ENCODE measurements at regions not wholly inside any gene's neighbourhood (a gene's known extent, or its start where the extent isn't known, plus 50 kb on each side); places are given as distances from the start of the nearest gene placed in this dataset.

DNA sequence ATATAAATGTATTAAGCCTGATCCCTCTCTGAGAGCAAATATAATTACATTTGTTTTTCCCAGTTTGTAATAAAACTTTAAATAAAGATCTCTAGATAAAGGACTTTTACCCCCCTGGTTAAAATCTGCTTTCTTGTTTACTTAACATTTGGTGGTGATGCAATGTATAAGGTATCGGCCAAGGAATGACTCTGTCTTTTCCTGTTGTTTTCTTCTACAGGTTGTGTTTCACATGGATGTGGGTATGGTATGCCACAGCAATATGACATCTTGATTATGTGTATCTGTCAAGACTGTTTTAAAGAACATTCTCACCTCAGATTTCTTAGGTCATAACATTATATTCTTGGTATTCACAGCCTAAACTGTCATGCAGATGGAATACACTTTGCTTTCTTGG is 210.6 kb upstream of the NOVA1 start:
- H3K79me2 ChIP-seq (ENCODE audit: insufficient read depth, low read length) = no peaks in the 10 kb centered on the region
- no peak overlapping the region for H3K4me2 ChIP-seq (ENCODE audit: low read depth, low read length, poor library complexity, severe bottlenecking)
- no peaks in the 10 kb centered on the region for H3K36me3 ChIP-seq (ENCODE audit: low read length)
- no peaks in the 10 kb centered on the region for H3K27me3 ChIP-seq (ENCODE audit: low read length)
- H3K9me2 ChIP-seq (replicated peaks; ENCODE audit: insufficient read depth, low read length) = no peaks in the 10 kb centered on the region
- peaks cover 7% of the 10 kb centered on the region; the same call in 1 of the 2 replicates for H3K9me3 ChIP-seq (ENCODE audit: insufficient read depth, low read length)
- H4K20me1 ChIP-seq (ENCODE audit: low read depth, low read length) = no peaks in the 10 kb centered on the region
- H2AFZ ChIP-seq (ENCODE audit: low read depth, low read length, severe bottlenecking) = no peak overlapping the region
- no peaks in the 10 kb centered on the region for H3F3A ChIP-seq (ENCODE audit: insufficient read depth)
- TF ChIP-seq, protein P1, sequence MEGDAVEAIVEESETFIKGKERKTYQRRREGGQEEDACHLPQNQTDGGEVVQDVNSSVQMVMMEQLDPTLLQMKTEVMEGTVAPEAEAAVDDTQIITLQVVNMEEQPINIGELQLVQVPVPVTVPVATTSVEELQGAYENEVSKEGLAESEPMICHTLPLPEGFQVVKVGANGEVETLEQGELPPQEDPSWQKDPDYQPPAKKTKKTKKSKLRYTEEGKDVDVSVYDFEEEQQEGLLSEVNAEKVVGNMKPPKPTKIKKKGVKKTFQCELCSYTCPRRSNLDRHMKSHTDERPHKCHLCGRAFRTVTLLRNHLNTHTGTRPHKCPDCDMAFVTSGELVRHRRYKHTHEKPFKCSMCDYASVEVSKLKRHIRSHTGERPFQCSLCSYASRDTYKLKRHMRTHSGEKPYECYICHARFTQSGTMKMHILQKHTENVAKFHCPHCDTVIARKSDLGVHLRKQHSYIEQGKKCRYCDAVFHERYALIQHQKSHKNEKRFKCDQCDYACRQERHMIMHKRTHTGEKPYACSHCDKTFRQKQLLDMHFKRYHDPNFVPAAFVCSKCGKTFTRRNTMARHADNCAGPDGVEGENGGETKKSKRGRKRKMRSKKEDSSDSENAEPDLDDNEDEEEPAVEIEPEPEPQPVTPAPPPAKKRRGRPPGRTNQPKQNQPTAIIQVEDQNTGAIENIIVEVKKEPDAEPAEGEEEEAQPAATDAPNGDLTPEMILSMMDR (IDR thresholded peaks at IDR 0.05; ENCODE audit: insufficient read depth, low read length, poor library complexity, severe bottlenecking) = no peak
- no peak for TF ChIP-seq EZH2phosphoT487 (conservative IDR thresholded peaks at IDR 0.05; ENCODE audit: low read length)
- no peak overlapping the region for H3K27ac ChIP-seq (ENCODE audit: low read depth, low read length)
- H3K4me3 ChIP-seq (ENCODE audit: insufficient read depth, low read length, poor library complexity, severe bottlenecking) = no peak overlapping the region
- no peak overlapping the region for H3K9ac ChIP-seq (ENCODE audit: low read length)

DNA sequence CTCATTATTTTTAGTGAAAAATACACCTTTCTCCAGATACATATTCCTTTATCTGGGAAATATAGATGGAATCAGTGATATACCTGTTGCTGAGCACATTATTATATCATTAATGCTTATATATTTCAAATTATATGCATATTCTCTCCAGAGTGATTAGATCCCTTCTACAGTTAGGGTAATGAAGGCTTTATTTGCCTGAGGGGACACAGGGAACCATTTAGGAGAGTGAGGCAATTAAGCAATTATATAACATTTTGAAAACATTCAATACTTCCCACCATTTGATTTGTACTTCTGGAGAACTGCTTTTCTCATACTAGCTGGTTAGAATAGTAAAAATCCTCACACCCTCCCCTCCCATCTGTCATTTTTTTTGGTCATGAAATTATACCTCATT is 212.8 kb upstream of the NOVA1 start:
- no peaks in the 10 kb centered on the region for H3K27me3 ChIP-seq (ENCODE audit: low read length)
- no peaks in the 10 kb centered on the region for H4K20me1 ChIP-seq (ENCODE audit: low read depth, low read length)
- H3K27ac ChIP-seq (ENCODE audit: low read depth, low read length) = no peak overlapping the region
- TF ChIP-seq EZH2phosphoT487 (conservative IDR thresholded peaks at IDR 0.05; ENCODE audit: low read length) = no peak
- TF ChIP-seq, protein P1 (IDR thresholded peaks at IDR 0.05; ENCODE audit: insufficient read depth, low read length, poor library complexity, severe bottlenecking) = no peak
- peaks cover 3% of the 10 kb centered on the region; the same call in 1 of the 2 replicates for H3K9me3 ChIP-seq (ENCODE audit: insufficient read depth, low read length)
- no peaks in the 10 kb centered on the region for H3K9me2 ChIP-seq (replicated peaks; ENCODE audit: insufficient read depth, low read length)
- H3K9ac ChIP-seq (ENCODE audit: low read length) = no peak overlapping the region
- no peak overlapping the region for H3K4me2 ChIP-seq (ENCODE audit: low read depth, low read length, poor library complexity, severe bottlenecking)
- no peaks in the 10 kb centered on the region for H3K79me2 ChIP-seq (ENCODE audit: insufficient read depth, low read length)
- no peaks in the 10 kb centered on the region for H3K36me3 ChIP-seq (ENCODE audit: low read length)
- H3F3A ChIP-seq (ENCODE audit: insufficient read depth) = no peaks in the 10 kb centered on the region
- H2AFZ ChIP-seq (ENCODE audit: low read depth, low read length, severe bottlenecking) = no peak overlapping the region
- no peak overlapping the region for H3K4me3 ChIP-seq (ENCODE audit: insufficient read depth, low read length, poor library complexity, severe bottlenecking)

DNA sequence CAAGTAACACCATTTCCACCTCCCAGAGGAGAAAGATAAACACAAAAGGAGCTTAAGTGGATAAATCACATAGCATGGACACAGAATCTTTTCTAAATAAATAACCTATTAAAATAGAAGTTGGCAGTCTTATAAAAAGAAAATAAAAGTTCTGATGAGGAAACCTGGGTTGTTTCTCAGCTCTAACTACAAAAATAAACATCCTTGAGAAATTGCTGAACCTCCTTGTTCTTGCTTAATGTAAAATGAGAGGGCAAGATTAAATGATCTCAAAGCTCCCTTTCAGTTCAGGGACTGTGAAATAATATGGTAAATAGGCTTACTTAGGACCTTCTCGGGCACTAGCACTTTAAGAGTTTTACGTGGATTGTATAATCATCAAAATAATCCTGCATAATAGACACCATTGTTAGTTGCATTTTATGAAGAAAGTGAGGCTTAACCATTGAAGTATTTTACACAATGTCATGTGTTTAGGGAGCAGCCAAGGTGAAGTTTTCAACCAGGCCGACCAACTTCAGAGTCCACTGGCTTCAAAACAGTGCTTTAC is 214.0 kb upstream of the NOVA1 start:
- peaks cover 3% of the 10 kb centered on the region; the same call in 1 of the 2 replicates for H3K9me3 ChIP-seq (ENCODE audit: insufficient read depth, low read length)
- no peaks in the 10 kb centered on the region for H3K36me3 ChIP-seq (ENCODE audit: low read length)
- H3K9ac ChIP-seq (ENCODE audit: low read length) = no peak overlapping the region
- H3K4me2 ChIP-seq (ENCODE audit: low read depth, low read length, poor library complexity, severe bottlenecking) = no peak overlapping the region
- H3K4me3 ChIP-seq (ENCODE audit: insufficient read depth, low read length, poor library complexity, severe bottlenecking) = no peak overlapping the region
- TF ChIP-seq EZH2phosphoT487 (conservative IDR thresholded peaks at IDR 0.05; ENCODE audit: low read length) = no peak
- TF ChIP-seq, protein P1 (IDR thresholded peaks at IDR 0.05; ENCODE audit: insufficient read depth, low read length, poor library complexity, severe bottlenecking) = no peak
- no peak overlapping the region for H2AFZ ChIP-seq (ENCODE audit: low read depth, low read length, severe bottlenecking)
- no peaks in the 10 kb centered on the region for H4K20me1 ChIP-seq (ENCODE audit: low read depth, low read length)
- H3K79me2 ChIP-seq (ENCODE audit: insufficient read depth, low read length) = no peaks in the 10 kb centered on the region
- H3K27me3 ChIP-seq (ENCODE audit: low read length) = no peaks in the 10 kb centered on the region
- H3F3A ChIP-seq (ENCODE audit: insufficient read depth) = no peaks in the 10 kb centered on the region
- H3K9me2 ChIP-seq (replicated peaks; ENCODE audit: insufficient read depth, low read length) = no peaks in the 10 kb centered on the region
- H3K27ac ChIP-seq (ENCODE audit: low read depth, low read length) = no peak overlapping the region

All from SU-DHL-6 (cell line).